Hematopoietic multipotent progenitor cell (in vitro differentiated cells): ENCODE measurements at regions not wholly inside any gene's neighbourhood (a gene's known extent, or its start where the extent isn't known, plus 50 kb on each side); places are given as distances from the start of the nearest gene placed in this dataset.
"Not testable (repeated sequence)": the region's sequence is repeated elsewhere in the genome, so short reads cannot be mapped to it uniquely, and the experiment has no call there.

ENCODE experiments used
- DNase-seq, 3 donors: peaks; one replicate each; pipeline ENCODE4 v3.0.0-alpha.2; 2011 to 2015; ENCODE audit warnings: low read depth in 2 of 3, low spot score in 2 of 3

DNA sequence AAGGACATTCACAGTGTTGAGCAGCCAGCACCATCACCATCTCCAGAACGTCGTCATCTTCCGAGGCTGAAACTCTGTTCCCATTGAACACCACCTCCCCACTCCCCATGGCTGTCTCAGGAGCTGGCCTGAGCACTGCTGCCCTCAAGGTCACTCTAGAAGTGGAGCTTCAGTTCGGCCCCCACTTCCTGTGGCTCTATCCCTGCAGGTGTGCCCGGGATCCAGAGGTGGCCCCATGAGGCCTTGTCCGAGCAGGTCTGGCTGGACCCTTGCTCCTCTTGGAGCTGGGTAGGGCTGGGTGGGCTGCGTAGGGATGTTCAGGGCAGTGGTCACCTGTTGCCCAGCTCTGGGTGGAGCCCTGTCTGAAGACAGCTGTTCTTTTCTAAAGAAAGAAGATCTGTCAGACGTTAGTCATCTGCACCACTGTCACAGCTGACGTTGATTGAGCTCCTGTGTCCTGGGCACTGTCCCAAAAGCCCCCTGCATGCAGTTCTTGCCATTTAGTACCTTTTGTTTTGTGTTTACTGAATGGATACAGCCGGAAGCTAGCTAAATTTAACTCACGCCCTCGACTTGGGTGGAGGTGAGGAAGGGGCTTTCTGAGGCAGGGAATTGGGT is 75.5 kb upstream of the CLDN5 start:
- DNase-seq, result no peak

DNA sequence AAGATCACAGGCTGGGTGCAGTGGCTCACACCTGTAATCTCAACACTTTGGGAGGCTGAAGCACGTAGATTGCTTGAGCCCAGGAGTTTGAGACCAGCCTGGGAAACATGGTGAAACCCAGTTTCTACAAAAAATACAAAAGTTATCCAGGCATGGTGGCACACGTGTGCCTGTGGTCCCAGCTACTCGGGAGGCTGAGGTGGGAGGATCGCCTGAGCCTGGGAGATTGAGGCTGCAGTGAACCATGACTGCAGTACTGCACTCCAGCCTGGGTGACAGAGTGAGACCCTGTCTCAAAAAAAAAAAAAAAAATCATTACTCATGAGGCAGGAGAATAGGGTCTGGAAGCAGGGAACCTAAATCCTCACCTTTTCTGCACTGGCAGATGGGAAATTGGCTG is 79.1 kb upstream of the CLDN5 start:
- DNase-seq, result not testable (repeated sequence)

GRCh38 chr22:19603767-19604166 is 79.6 kb upstream of the CLDN5 start:
- no peak for DNase-seq

GRCh38 chr22:19604711-19605268 is 80.6 kb upstream of the CLDN5 start:
- DNase-seq, result no peak

DNA sequence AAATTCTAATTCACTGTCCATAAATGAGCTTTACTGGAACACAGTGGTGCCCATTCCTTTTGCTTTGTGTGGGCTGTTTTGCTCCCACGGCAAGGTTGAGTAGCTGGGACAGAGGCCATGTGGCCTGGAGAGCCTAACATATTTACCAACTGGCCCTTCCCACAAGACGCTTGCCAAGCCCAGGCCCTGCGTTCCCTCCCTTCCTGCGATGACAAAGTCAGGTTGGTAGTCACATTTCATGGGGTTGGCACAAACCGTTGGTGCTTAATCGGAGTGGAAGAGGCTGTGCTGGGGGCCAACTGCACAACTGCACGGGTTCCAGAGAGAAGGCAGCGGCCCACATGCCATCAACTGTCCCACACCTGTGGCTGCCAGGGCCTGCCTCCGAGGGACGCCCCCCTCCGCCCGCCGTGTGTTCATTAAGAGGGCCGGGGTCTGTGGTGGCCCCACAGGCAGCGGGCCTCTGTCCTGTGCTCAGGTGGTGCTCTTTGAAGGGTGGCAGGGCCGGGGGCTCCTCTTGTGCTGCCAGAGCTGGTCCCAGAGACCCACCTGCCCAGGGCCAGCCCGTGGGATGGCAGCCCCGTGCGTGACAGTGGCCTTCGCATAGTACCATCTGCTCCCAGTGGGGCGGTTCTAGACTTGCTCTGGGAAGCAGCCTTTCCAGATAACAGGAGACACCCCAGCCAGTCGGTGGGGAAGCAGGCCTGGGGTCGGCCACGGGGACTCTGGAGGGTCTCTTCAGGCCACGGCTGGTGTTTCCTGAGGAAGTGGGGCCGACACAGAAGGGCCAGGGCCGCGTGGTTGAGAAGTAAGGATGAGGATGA is 81.5 kb upstream of the CLDN5 start:
- DNase-seq, result no peak

DNA sequence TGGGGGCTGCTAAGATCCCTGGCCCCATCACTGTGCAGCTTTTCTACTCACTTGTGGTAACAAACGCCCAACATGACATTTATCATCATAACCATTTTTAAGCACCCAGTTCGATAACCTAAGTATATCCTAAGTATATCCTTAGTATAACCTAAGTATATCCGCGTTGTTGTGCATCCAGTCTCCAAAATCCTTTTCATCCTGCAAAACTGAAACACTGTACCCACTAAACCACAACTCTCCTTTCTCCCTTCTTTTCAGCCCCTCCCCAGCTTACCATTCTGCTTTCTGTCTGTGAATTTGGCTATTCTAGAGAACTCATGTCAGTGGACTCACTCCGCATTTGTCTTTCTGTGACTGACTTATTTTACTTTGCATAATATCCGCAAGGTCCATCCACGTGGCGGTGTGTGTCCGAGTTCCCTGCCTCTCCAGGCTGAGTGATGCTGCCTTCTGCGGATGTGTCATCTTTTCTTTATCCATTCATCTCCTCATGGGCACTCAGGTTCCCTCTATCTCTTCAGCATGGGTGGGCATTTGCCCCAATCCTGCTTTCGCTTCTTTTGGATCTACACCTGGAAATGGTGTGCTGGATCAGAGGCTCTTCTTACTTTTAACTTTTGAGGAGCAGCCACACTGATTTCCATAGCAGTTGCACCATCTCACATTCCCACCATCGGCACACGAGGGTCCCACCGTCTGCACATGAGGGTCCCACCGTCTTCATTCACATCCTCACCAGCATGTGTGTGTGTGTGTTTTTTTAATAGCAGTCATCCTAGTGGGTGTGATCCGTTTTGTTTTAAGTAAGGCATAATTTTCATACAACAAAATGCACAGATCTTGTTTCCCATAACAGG is 82.4 kb upstream of the CLDN5 start:
- DNase-seq, result no peak

DNA sequence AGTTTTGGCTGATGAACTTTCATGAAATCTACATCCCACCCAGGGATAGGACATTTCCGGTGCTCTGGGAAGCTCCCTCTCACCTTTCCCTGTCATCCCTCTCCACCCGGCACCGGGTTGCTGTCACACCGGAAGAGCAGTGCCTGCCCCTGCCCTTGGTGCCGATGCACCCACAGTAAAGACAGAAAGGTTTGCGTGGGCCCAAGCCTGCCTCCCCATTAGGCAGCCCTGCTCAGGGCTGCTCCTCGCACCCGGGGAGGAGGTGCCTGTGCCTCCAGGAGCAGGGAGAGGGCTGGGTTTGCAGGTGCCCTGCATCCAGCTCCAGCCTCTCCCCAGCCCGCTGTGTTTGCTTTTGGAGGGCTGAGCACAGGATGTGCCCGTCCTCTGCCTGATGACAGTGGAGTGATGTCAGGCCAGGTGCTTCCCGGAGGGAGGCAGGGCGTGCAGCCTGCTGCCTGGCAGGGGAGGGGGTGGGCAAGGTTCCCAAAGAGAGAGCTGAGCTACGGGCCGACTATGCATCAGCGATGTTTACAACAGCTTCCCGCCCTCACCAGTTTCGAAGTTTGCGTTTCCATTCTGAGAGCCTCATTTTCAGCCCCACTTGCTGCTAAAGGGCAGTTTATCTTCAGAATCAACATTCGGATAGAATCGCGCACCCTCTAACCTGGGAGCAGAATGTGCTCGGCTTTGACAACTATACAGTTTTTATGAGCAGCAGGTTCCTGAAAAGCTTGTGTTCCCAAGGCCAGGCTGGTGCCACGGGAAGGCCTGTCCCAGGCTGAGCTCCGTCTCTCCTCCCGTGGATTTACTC is 83.2 kb upstream of the CLDN5 start:
- DNase-seq, result peak in 2 of 3 donors; percentile 75 to 87

DNA sequence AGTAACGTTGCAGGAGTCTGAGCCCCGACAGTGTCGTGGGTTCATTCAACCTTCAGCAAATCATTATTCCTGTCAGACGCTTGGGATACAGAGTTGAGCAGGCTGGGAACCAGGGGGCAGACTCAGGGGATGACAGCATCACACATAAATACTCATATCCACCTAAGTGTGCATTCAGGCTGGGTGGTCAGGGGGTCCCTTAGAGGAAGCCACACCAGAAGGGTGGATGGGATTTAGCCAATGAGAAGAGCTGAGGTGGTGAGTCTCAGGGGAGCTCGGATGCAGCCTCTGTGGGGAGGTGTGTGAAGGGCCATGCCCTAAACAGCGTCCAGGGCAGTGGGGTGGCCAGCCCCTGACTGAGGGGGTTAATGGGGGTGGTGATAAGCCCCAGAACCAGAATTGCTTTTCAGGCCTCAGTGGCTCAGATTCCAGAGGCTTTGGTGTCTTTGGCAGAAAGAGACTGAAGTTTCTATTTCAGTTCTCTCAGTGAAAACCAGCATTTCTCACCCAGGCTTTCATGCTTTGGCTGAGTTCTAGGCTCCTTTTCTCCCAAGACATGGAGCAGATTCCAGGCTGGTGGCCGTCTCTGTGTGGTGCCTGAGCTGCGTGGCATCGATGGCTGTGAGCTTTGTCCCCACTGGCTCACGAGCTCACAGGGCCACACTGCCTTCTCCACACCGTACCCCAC is 83.9 kb upstream of the CLDN5 start:
- no peak for DNase-seq

- not testable (repeated sequence) for DNase-seq
Observed at GRCh38 chr22:19609753-19610152, 85.5 kb upstream of the CLDN5 start.

DNA sequence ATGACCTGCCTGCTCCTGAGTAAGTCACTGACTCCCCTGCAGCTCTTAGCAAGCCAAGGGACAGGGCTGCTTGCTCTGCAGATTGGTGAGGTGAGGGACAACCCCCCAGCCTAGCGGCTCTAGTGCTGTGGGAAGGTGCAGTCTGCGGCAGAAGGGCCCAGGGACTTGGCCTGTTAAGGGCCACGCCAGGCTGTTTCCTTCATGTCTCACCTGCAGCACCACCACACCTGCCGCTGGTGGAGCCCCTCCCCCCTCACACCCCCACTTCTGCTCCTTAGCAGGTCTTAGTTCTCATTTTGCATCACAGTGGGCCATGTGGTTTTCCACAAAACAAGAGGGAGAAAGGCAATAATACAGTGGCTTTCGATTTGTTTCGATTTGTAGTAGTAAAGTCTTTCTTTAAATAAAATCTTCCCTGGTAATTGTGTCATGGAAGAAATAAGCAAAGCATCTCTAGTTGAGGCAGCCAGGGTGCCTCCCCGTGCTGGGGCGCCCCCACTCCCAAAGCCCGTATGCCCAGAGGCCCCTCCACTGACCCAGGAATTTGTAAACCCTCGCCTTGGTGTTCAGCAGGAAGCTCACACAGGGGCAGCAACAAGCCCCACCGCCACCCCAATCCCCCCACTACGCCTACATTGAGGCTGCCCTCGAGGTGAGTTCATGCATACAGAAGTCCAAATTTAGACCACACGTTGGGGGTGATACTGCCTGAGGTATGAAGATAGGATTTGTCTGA is 86.5 kb upstream of the CLDN5 start:
- no peak for DNase-seq

DNA sequence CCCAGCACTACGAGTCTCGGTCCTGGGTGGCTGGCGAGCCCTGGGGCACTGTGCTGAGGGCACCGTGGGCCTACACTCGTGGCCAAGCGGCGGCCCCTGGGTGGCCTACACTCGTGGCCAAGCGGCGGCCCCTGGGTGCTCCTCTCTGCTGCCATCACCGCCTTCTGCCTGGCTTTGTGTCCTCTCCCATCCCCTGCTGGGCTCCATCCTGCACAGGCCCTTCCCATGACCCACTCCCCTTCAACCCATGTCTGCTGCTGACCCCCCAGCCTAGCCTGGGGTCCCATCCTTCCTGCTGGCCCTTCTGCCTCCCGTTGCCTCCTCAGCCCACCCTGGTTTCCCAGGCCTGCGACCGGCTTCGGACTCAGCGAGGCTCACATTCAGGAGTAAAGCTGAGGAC is 87.4 kb upstream of the CLDN5 start:
- no peak for DNase-seq

- DNase-seq, result peak in 2 of 3 donors; percentile 38 to 57
Observed at GRCh38 chr22:19612866-19613572, 88.8 kb upstream of the CLDN5 start.

GRCh38 chr22:19614536-19614863 is 90.3 kb upstream of the CLDN5 start:
- DNase-seq, result no peak

DNA sequence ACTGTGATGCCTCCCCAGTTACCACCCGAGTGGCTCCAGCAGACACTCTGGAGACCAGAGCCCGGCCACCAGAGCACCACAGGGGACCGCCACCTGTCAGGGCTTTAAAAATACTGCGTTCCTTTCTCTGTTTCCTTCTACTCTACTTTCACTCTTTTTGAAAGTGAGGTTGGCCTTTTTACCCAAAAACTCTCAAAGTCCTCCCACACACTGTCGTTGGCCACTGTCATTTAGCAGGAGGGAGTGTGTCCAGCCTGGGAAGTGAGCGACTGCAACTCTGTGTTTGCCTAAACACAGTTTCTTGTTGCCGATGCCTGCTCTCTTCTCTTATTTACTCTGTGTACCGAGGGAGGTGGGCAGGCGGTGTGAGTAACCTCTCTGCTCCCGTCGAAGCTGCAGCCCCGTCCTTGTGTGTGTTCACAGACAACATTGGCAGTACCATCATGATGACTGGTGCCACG is 90.8 kb upstream of the CLDN5 start:
- no peak for DNase-seq

- no peak for DNase-seq
Observed at GRCh38 chr22:19615867-19616581, 91.8 kb upstream of the CLDN5 start.

DNA sequence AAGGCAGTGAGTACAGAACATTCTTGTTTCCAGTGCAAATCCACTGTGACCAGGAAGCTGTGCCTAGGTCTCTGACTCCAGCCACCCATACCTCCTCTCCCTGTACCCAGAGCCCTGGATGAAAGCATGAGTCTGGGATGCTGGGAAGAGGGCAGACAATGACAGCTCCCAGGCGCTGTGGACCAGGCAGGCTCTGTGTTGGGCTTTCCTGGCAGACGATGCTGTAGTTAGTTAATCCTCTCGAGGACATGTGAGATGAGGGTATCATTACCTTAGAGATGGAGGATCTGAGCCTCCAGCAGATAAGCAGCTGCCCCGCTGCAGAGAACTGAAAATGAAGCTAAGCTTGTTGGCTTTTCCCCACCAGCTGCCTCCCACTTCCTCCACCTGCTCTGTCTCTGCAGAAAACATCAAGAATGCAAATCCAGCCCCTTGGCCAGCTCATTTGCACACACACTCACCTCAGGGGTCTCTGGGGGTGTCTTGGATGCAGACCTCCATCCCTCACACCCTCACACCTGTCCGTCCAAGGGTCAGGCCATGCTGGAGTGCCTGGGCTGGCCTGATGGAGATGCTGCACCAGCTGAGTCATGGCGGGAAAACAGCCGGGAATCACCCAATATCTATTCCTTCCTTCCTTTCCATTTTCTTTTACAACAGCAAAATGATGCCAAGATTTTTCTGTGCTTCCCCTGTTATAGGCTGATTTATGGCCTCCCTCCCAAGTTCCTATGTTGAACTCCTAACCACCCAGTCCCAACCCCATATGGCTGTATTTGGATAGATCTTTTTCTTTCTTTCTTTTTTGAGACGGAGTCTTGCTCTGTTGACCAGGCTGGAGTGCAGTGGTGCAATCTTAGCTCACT is 94.9 kb upstream of the SEPTIN5 start:
- peak in 1 of 3 donors; percentile 51 for DNase-seq
